Lung microvascular endothelial cell (primary cell): ENCODE measurements at regions not wholly inside any gene's neighbourhood (a gene's known extent, or its start where the extent isn't known, plus 50 kb on each side); places are given as distances from the start of the nearest gene placed in this dataset.
"Not testable (repeated sequence)": the region's sequence is repeated elsewhere in the genome, so short reads cannot be mapped to it uniquely, and the experiment has no call there.

Experiments used
- DNase-seq, 2 donors: peaks; one replicate each; pipeline versions ENCODE4 v3.0.0 to v3.0.0-alpha.2; 2010; ENCODE audit warnings: low read depth in 2 of 2

DNA sequence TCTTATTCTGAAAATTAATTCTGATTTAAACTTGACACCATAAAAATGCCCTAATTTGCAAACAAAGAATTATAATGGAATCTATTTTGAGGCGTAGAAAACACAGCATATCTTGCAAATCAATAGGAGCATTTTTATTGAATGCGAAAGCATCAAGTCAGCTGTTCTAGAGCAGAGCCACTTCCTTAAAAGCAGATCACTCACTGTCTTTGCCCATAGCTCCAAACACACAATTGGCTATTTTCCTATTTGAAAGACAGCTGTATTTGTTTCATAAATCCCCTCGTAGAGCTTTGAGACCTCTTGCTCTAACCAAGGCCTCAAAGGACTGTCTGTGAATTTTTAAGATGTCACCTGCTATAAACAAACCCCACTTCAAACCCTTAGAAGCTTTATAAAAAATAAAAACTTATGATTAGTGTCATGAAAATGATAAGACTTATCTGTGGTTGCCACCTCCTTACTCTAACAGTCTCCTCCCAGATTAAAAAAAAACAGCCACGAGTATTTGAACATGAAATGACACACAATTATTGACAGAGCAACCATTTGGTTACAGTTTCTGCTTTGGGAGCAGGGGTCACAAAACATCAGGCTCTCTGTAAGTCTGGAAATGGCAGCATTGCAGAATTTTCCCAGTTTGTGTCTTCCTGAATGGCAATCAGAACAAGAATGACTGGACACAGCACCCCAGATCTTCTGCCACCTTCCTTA, 75.6 kb upstream of the RASEF start:
- no peak for DNase-seq

DNA sequence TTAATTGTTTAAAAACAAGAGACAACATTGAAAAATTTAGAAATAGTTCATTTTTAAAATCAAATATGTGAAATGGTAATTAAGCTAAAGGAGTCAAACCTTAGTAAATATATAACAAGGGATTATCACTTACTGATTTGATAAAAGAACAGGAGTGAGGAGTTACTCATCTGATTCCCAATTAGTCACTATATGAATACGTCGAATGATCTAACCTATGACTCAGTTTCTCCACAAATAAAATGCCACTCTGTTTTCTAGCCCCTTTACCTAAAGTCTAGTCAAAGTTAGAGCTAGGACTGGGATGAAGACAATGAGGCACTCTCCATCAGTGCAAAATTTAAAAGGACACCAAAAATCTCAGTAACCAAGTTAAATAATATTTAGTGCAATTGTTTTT, 70.4 kb upstream of the RASEF start:
- DNase-seq, result no peak

DNA sequence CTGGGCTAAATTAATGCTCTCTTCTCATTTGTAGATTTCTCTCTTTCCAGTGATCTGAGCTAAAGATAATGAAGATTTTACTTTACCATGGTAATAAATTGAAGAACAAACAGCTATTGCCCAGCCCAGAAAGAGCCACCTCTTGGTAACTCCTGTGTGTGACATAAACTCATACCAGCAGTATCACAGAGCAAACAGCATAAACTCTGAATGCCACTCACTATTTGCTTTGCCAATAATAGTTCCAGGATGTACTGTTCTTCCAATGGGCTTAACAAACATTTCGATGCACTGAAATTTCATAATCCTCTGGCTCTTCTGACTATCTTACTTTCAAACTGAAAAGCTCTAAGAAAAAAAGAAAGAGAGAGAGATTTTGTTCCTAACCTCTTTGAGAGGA, 69.8 kb upstream of the RASEF start:
- no peak for DNase-seq

DNA sequence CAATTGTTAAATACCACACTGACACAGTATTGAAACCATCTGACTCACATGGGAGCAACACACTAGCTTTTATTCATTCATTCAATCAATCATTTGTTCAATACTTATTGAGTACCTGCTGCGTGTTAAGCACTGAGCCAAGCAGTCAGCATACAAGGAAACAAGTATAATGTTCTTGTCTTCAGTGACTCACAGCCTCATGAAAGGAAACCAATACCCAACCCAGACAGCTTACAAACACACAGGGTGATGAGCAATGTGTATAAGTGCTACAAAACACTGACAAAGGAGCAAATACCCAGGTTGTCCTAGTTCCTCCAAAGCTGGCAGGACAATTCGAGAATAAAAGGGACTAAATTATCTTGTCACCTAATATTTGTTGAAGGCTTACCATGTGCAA, 67.6 kb upstream of the RASEF start:
- peak in 1 of 2 donors; percentile 1 for DNase-seq

DNA sequence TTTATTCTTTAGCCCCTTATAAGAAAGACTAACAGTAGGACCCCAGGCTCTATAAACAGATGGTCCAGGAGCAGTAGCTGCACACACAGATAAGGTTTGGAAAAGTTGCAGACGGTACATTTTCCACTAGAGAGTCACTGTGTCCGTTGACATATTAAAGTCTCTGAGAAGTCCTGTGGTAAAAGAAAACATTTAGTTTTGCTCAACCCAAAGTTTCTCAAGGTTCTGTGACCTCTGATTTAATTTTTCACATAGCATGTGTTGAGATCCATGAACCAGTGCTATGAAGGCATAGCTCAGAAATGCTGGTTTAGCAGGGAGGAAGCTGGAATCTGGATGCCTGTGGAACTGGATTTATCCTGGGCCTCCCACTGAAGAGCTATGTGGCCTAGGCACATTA, 62.7 kb upstream of the RASEF start:
- no peak for DNase-seq

DNA sequence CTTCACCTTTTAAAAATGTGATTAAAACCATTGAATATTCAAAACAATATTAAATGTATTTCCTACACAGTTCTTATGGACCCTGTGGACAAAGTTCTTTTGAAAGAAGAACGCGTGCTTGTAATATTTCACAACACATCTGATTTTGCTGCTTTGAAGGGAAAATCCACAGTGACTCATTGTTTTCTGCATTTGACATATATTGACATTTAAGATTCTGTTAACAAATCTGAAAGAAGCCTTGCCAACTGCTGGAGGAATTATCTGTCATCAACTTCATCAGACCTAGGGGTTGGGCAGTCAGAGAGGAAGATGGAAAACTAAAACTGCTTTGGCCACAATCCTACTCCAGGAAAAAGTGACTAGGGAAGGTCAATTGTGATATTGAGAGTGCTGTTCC, 56.9 kb upstream of the RASEF start:
- DNase-seq, result no peak

GRCh38 chr9:83116026-83116425, 53.1 kb upstream of the RASEF start:
- DNase-seq, result no peak

DNA sequence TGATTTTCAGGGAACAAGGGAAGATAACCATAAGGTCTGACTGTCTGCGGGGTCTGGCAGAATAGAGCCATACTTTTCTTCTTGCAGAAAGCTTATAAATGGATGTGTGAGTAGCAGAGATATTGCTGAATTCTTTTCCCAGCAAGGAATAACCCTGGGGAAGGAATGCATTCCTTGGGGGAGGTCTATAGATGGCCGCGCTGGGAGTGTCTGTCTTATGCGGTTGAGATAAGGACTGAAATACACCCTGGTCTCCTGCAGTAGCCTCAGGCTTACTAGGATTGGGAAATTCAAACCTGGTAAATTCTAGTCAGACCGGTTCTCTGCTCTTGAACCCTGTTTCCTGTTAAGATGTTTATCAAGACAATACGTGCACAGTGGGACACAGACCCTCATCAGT, 50.5 kb upstream of the RASEF start:
- not testable (repeated sequence) for DNase-seq
